SK-N-SH (cell line): ENCODE measurements at regions not wholly inside any gene's neighbourhood (a gene's known extent, or its start where the extent isn't known, plus 50 kb on each side); places are given as distances from the start of the nearest gene placed in this dataset.
A peak's percentile ranks its signal among the peaks of the same experiment; 100 is the strongest.

Experiments
- CTCF ChIA-PET: fragments of 300-600, 350-600 bp; formaldehyde crosslinking; extraction: SDS; loops from one replicate; lab custom pipeline; 2021; lab: Yijun Ruan, JAX
- POLR2A ChIA-PET: fragments of 350-600 bp; sonication (Branson Sonifier 250); formaldehyde crosslinking; extraction: SDS; loops from one replicate; lab custom pipeline; 2020; ENCODE audit warnings: antibody characterized with exemption, inconsistent platforms; lab: Yijun Ruan, JAX
- DNase-seq: peaks from one replicate; pipeline ENCODE4 v3.0.0; 2012
- H2AFZ ChIP-seq: fragments of 200-600 bp; sonication (generic); 2 replicates; pipeline ENCODE4 v1.8.1; 2016; ENCODE audit warnings: antibody characterized with exemption, mild to moderate bottlenecking, low read depth
- H3F3A ChIP-seq: fragments of 200-600 bp; sonication (generic); replicated peaks from 2 replicates; pipeline ENCODE3; 2016; ENCODE audit warnings: antibody characterized with exemption, mild to moderate bottlenecking; ENCODE audit not compliant: insufficient read depth
- H3K27ac ChIP-seq, 2 experiments: fragments of 200-500 bp in 1 of 2; fragments of 200-600 bp in 1 of 2; sonication (Bioruptor generic) in 1 of 2; sonication (generic), shearing (Covaris generic) in 1 of 2; 2 replicates each; pipeline versions ENCODE4 v1.5.1 to v1.6.1; 2014 to 2016; ENCODE audit warnings: low read depth in 2 of 2, inconsistent platforms in 1 of 2, low read length in 1 of 2, mild to moderate bottlenecking in 1 of 2, mixed read lengths in 1 of 2
- H3K27me3 ChIP-seq: fragments of 200-600 bp; sonication (generic), shearing (Covaris generic); 2 replicates; pipeline ENCODE4 v1.6.1; 2016; ENCODE audit warnings: mixed run types; ENCODE audit not compliant: insufficient read depth
- H3K36me3 ChIP-seq, 2 experiments: fragments of 200-500 bp in 1 of 2; fragments of 200-600 bp in 1 of 2; sonication (Bioruptor generic) in 1 of 2; sonication (generic) in 1 of 2; replicated peaks in 1 of 2; 2 replicates each; pipeline versions ENCODE3 to v1.5.1; 2014 to 2016; ENCODE audit warnings: low read length in 1 of 2, mild to moderate bottlenecking in 1 of 2; ENCODE audit not compliant: insufficient read depth in 2 of 2, control insufficient read depth in 1 of 2
- H3K4me1 ChIP-seq, 2 experiments: fragments of 200-500 bp in 1 of 2; fragments of 200-600 bp in 1 of 2; sonication (Bioruptor generic) in 1 of 2; sonication (generic), shearing (Covaris generic) in 1 of 2; 2 replicates each; pipeline versions ENCODE4 v1.5.1 to v1.6.1; 2014 to 2016; ENCODE audit warnings: low read depth in 1 of 2, low read length in 1 of 2, mixed run types in 1 of 2; ENCODE audit not compliant: insufficient read depth in 2 of 2, control insufficient read depth in 1 of 2
- H3K4me2 ChIP-seq: fragments of 200-600 bp; sonication (generic), shearing (Covaris generic); 2 replicates; pipeline ENCODE4 v1.6.1; 2017; ENCODE audit warnings: mixed run types
- H3K4me3 ChIP-seq, 2 experiments: fragments of 200-500 bp in 1 of 2; fragments of 200-600 bp in 1 of 2; sonication (Bioruptor generic) in 1 of 2; sonication (generic), shearing (Covaris generic) in 1 of 2; 2 replicates each; pipeline versions ENCODE4 v1.5.1 to v1.8.1; 2014 to 2016; ENCODE audit warnings: low read depth in 2 of 2, inconsistent platforms in 1 of 2, low read length in 1 of 2, mild to moderate bottlenecking in 1 of 2, mixed read lengths in 1 of 2, moderate library complexity in 1 of 2
- H3K79me2 ChIP-seq: fragments of 200-600 bp; sonication (generic); 2 replicates; pipeline ENCODE4 v1.8.1; 2017; ENCODE audit warnings: mild to moderate bottlenecking; ENCODE audit not compliant: insufficient read depth
- H3K9ac ChIP-seq: fragments of 200-600 bp; sonication (generic); 2 replicates; pipeline ENCODE4 v1.6.1; 2017; ENCODE audit warnings: mixed run types
- H3K9me2 ChIP-seq: fragments of 200-600 bp; sonication (generic); 2 replicates; pipeline ENCODE4 v1.6.1; 2017; ENCODE audit warnings: mixed run types
- H3K9me3 ChIP-seq: fragments of 200-600 bp; sonication (generic); 2 replicates; pipeline ENCODE4 v1.6.1; 2017; ENCODE audit warnings: mixed run types, mild to moderate bottlenecking, moderate library complexity
- H4K20me1 ChIP-seq: fragments of 200-600 bp; sonication (generic); 2 replicates; pipeline ENCODE4 v1.6.1; 2017; ENCODE audit warnings: mild to moderate bottlenecking, mixed run types; ENCODE audit not compliant: insufficient read depth
- EP300 ChIP-seq, 2 experiments: IDR thresholded peaks; 2 replicates each; pipeline versions ENCODE4 v1.4.0 to v1.6.1; 2012; ENCODE audit warnings: borderline replicate concordance in 1 of 2, low read depth in 1 of 2, low read length in 1 of 2
- EZH2phosphoT487 ChIP-seq: fragments of 200-600 bp; sonication (generic); IDR thresholded peaks from 2 replicates; pipeline ENCODE4 v1.6.1; 2017; ENCODE audit warnings: low read depth, mixed run types, mild to moderate bottlenecking, antibody characterized with exemption, moderate library complexity, borderline replicate concordance
- GABPA ChIP-seq: IDR thresholded peaks from 2 replicates; pipeline ENCODE4 v1.4.0; 2012; ENCODE audit warnings: low read depth, mild to moderate bottlenecking
- GATA2 ChIP-seq: sonication (generic); formaldehyde crosslinking; IDR thresholded peaks from 2 replicates; pipeline ENCODE4 v1.5.0; 2020; ENCODE audit warnings: mild to moderate bottlenecking, missing genetic modification reagents
- MEF2A ChIP-seq: IDR thresholded peaks from 2 replicates; pipeline ENCODE4 v1.4.0; 2012; ENCODE audit warnings: low read depth, borderline replicate concordance
- NRF1 ChIP-seq: IDR thresholded peaks from 2 replicates; pipeline ENCODE4 v1.6.1; 2012; ENCODE audit warnings: low read depth, mild to moderate bottlenecking, low read length
- RAD21 ChIP-seq: IDR thresholded peaks from 2 replicates; pipeline ENCODE4 v1.6.1; 2012; ENCODE audit warnings: mild to moderate bottlenecking, low read length
- RXRA ChIP-seq: IDR thresholded peaks from 2 replicates; pipeline ENCODE4 v1.4.0; 2012; ENCODE audit warnings: low read depth, mild to moderate bottlenecking, borderline replicate concordance
- SMC3 ChIP-seq: IDR thresholded peaks from 2 replicates; pipeline ENCODE4 v1.6.1; 2012; ENCODE audit warnings: low read depth, low read length, improper control_type of control experiment
- TCF12 ChIP-seq: IDR thresholded peaks from 2 replicates; pipeline ENCODE4 v1.4.0; 2012
- WGBS: methylation state at CpG from one replicate; pipeline ENCODE4 v1.1.6; 2017; ENCODE audit warnings: low lambda C conversion rate; 5-methylcytosine and 5-hydroxymethylcytosine counted together
- TF ChIP-seq, protein P1 (sequence below): fragments of 150-350 bp; IDR thresholded peaks from 2 replicates; pipeline ENCODE4 v1.6.1; 2016; ENCODE audit warnings: mild to moderate bottlenecking, low read depth, low read length
- TF ChIP-seq, protein P2 (sequence below): IDR thresholded peaks from 2 replicates; pipeline ENCODE4 v1.4.0; 2012; ENCODE audit warnings: low read depth, borderline replicate concordance
- TF ChIP-seq, protein P3 (sequence below): fragments of 200-600 bp; sonication (generic); IDR thresholded peaks from 2 replicates; pipeline ENCODE4 v1.6.1; 2017; ENCODE audit warnings: antibody characterized with exemption, mild to moderate bottlenecking, moderate library complexity
- TF ChIP-seq, protein P4 (sequence below): IDR thresholded peaks from 2 replicates; pipeline ENCODE4; 2012

DNA sequence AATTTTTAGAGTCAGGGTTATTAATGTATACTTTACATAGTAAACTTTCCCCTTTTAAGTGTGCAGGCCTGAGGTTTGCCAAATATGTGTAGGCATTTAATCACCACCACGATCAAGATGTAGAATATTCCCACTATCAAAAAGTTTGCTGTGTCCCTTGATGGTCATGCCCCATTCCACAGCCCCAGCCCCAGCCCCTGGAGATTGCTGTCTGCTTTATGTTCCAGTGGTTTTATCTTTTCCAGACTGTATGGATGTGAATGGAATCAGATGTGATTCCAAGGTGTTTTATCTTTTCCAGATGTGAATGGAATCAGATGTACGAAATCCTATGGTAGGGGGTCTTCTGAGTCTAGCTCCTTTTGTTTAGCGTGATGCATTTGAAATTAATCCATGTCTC lies 93.1 kb upstream of the B3GAT1 start:
- no peaks in the 10 kb centered on the region for H3F3A ChIP-seq
- peak; percentile 54 for DNase-seq
- H3K27me3 ChIP-seq = no peaks in the 10 kb centered on the region
- H3K4me2 ChIP-seq = no peak overlapping the region
- no peaks in the 10 kb centered on the region for H3K79me2 ChIP-seq
- no peak overlapping the region for H3K9ac ChIP-seq
- H3K4me3 ChIP-seq = no peak overlapping the region
- CTCF ChIA-PET = interaction anchor here (1.7 kb wide), 1 partner anchor 11 kb away, joined by 3 read pairs; no protein-coding TSS in a partner anchor
- H3K27ac ChIP-seq = no peak overlapping the region
- H3K9me3 ChIP-seq = no peaks in the 10 kb centered on the region
- H3K4me1 ChIP-seq = peaks cover 0 to 9% of the 10 kb centered on the region in 2 experiments; a peak in 1 of 4 replicates
- no peaks in the 10 kb centered on the region for H3K36me3 ChIP-seq
- H2AFZ ChIP-seq = no peak overlapping the region
- no peaks in the 10 kb centered on the region for H3K9me2 ChIP-seq
- TF ChIP-seq, protein P1, sequence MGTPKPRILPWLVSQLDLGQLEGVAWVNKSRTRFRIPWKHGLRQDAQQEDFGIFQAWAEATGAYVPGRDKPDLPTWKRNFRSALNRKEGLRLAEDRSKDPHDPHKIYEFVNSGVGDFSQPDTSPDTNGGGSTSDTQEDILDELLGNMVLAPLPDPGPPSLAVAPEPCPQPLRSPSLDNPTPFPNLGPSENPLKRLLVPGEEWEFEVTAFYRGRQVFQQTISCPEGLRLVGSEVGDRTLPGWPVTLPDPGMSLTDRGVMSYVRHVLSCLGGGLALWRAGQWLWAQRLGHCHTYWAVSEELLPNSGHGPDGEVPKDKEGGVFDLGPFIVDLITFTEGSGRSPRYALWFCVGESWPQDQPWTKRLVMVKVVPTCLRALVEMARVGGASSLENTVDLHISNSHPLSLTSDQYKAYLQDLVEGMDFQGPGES = no peak
- TF ChIP-seq, protein P2, sequence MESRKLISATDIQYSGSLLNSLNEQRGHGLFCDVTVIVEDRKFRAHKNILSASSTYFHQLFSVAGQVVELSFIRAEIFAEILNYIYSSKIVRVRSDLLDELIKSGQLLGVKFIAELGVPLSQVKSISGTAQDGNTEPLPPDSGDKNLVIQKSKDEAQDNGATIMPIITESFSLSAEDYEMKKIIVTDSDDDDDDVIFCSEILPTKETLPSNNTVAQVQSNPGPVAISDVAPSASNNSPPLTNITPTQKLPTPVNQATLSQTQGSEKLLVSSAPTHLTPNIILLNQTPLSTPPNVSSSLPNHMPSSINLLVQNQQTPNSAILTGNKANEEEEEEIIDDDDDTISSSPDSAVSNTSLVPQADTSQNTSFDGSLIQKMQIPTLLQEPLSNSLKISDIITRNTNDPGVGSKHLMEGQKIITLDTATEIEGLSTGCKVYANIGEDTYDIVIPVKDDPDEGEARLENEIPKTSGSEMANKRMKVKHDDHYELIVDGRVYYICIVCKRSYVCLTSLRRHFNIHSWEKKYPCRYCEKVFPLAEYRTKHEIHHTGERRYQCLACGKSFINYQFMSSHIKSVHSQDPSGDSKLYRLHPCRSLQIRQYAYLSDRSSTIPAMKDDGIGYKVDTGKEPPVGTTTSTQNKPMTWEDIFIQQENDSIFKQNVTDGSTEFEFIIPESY = no peak
- TF ChIP-seq GATA2 (CRISPR knock-in tag) = peak; percentile 25; the same call in 1 of the 2 replicates
- TF ChIP-seq EP300 (IDR thresholded peaks at IDR 0.05; ENCODE audit: borderline replicate concordance in 1 of 2, low read depth in 1 of 2, low read length in 1 of 2) = no peak
- TF ChIP-seq, protein P3, sequence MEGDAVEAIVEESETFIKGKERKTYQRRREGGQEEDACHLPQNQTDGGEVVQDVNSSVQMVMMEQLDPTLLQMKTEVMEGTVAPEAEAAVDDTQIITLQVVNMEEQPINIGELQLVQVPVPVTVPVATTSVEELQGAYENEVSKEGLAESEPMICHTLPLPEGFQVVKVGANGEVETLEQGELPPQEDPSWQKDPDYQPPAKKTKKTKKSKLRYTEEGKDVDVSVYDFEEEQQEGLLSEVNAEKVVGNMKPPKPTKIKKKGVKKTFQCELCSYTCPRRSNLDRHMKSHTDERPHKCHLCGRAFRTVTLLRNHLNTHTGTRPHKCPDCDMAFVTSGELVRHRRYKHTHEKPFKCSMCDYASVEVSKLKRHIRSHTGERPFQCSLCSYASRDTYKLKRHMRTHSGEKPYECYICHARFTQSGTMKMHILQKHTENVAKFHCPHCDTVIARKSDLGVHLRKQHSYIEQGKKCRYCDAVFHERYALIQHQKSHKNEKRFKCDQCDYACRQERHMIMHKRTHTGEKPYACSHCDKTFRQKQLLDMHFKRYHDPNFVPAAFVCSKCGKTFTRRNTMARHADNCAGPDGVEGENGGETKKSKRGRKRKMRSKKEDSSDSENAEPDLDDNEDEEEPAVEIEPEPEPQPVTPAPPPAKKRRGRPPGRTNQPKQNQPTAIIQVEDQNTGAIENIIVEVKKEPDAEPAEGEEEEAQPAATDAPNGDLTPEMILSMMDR = no peak
- no peak for TF ChIP-seq MEF2A
- TF ChIP-seq TCF12 = no peak
- no peak for TF ChIP-seq EZH2phosphoT487
- H4K20me1 ChIP-seq = no peaks in the 10 kb centered on the region
- 20% methylated on average over 3 of the region's 3 CpGs for WGBS
- POLR2A ChIA-PET = no interaction called here

DNA sequence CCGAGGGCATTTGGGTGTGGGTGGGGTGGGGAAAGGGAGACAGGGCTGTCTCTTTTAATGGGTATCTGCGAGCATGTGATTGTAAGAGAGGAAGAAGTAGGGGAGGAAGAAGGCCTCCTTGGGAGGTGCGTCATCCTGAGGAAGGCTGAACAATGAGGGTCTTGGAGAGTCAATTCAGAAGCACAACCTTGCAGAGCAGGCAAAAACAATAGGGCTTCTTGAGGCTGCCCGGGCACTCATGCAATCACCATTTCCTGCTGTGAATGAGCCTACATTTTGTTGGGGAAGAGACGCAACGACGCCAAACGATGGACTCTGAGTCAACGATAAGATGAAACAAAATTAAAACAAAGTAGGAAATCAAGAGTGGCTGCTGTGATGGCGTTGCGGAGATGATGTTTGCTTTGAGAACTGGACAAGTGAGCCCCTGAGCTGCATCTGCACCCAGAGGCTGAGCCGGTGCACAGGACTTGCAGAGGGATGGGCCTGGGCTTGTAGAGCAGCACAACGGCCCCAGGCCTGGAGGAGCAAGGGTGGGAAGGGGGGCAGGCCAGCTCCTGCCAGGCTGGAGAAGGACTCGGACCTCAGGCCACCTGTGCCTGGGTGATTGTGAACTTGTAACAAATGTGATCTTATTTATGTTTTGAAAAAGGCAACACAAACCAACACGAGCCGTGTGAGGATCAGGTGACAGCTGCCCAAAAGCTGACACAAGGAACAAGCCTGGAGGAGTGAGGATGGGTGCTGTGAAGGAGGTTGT lies 92.3 kb upstream of the B3GAT1 start:
- ChIA-PET POLR2A (no interaction called here), CTCF (no interaction called here)
- no peaks in the 10 kb centered on the region for H3K79me2 ChIP-seq
- H3K27ac ChIP-seq = no peak overlapping the region
- H4K20me1 ChIP-seq = no peaks in the 10 kb centered on the region
- no peak overlapping the region for H3K4me3 ChIP-seq
- H3K9me2 ChIP-seq = no peaks in the 10 kb centered on the region
- peak; percentile 44 for DNase-seq
- WGBS = 44% methylated on average over 16 of the region's 16 CpGs
- H3F3A ChIP-seq = no peaks in the 10 kb centered on the region
- no peak overlapping the region for H3K4me2 ChIP-seq
- H3K9ac ChIP-seq = no peak overlapping the region
- no peaks in the 10 kb centered on the region for H3K9me3 ChIP-seq
- peaks cover 0 to 9% of the 10 kb centered on the region in 2 experiments; a peak in 1 of 4 replicates for H3K4me1 ChIP-seq
- no peak overlapping the region for H2AFZ ChIP-seq
- TF ChIP-seq, protein P4, sequence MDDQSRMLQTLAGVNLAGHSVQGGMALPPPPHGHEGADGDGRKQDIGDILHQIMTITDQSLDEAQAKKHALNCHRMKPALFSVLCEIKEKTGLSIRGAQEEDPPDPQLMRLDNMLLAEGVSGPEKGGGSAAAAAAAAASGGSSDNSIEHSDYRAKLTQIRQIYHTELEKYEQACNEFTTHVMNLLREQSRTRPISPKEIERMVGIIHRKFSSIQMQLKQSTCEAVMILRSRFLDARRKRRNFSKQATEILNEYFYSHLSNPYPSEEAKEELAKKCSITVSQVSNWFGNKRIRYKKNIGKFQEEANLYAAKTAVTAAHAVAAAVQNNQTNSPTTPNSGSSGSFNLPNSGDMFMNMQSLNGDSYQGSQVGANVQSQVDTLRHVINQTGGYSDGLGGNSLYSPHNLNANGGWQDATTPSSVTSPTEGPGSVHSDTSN = no peak
- no peak for TF ChIP-seq RAD21
- no peak for TF ChIP-seq SMC3
- TF ChIP-seq TCF12 = no peak
- TF ChIP-seq RXRA = no peak
- TF ChIP-seq, protein P1 = no peak
- TF ChIP-seq, protein P3 = no peak
- TF ChIP-seq NRF1 = no peak
- no peak for TF ChIP-seq GABPA
- TF ChIP-seq, all 33 proteins: peak for 0
- no peaks in the 10 kb centered on the region for H3K36me3 ChIP-seq
- no peaks in the 10 kb centered on the region for H3K27me3 ChIP-seq
